ENCODE measurements at regions not wholly inside any gene's neighbourhood (a gene's known extent, or its start where the extent isn't known, plus 50 kb on each side); places are given as distances from the start of the nearest gene placed in this dataset.

DNA sequence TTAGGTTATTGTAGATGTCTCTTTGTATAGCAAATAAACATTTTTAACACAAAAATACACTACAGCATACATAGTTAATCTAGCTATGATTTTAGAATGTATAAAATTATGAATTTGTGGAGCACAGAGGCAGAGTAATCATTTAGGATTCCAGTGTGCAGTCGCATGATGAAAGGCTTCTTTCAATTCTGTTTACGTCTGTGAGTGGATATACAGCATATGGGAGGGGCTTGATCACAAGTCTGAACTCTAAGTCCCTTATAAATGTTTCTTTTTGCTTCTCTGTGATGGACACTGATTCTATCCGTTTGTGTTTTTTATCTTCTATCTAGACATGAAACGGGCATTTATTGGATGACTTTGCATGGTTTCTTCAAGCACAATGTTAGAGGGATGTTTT lies 1239.6 kb upstream of the AGA start:
- Histone ChIP-seq H3K4me2 (ENCODE audit: low read length, poor library complexity, severe bottlenecking) (no peak overlapping the region), H3K27me3 (ENCODE audit: control insufficient read depth in 1 of 2, insufficient read depth in 1 of 2, low read length in 2 of 2) (no peaks in the 10 kb centered on the region), H3K4me1 (ENCODE audit: control insufficient read depth, insufficient read depth, low read depth, low read length) (no peaks in the 10 kb centered on the region), H2BK5ac (ENCODE audit: low read depth, low read length, poor library complexity, severe bottlenecking) (no peak overlapping the region), H3K23ac (ENCODE audit: low read length in 2 of 2) (no peak overlapping the region), H3K14ac (ENCODE audit: low read length in 2 of 2) (no peak overlapping the region), H2AK5ac (ENCODE audit: low read length, severe bottlenecking) (no peak overlapping the region), H3K27ac (ENCODE audit: low read length, poor library complexity, severe bottlenecking) (no peak overlapping the region), H2BK15ac (ENCODE audit: low read depth, poor library complexity, severe bottlenecking) (no peak overlapping the region), H2AFZ (ENCODE audit: low read depth, low read length) (no peak overlapping the region), H3K4me3 (ENCODE audit: insufficient read depth in 1 of 2, low read depth in 1 of 2, low read length in 2 of 2) (no peak overlapping the region), H3K18ac (ENCODE audit: low read depth in 1 of 2, low read length in 2 of 2) (no peak overlapping the region), H2BK12ac (ENCODE audit: low read length in 2 of 2) (no peak overlapping the region), H4K91ac (ENCODE audit: low read length) (no peak overlapping the region), H3K9me3 (ENCODE audit: control insufficient read depth, low read length) (peaks cover 34% of the 10 kb centered on the region), H3K4ac (ENCODE audit: low read depth in 1 of 2, low read length in 2 of 2) (no peak overlapping the region), H2BK120ac (ENCODE audit: low read depth, low read length) (no peak overlapping the region), H3K9ac (ENCODE audit: low read length) (no peak overlapping the region), H3K79me1 (replicated peaks; ENCODE audit: low read length, poor library complexity, severe bottlenecking) (no peaks in the 10 kb centered on the region), H4K8ac (ENCODE audit: low read length) (no peak overlapping the region), H3K36me3 (ENCODE audit: control insufficient read depth in 1 of 2, insufficient read depth in 2 of 2, low read depth in 1 of 2, low read length in 2 of 2) (no peaks in the 10 kb centered on the region)
- DNase-seq: no peak
- 85% methylated on average over 4 of the region's 4 CpGs for WGBS

- Histone ChIP-seq H3K4me3 (ENCODE audit: insufficient read depth in 1 of 2, low read depth in 1 of 2, low read length in 2 of 2) (no peak overlapping the region), H3K4me2 (ENCODE audit: low read length, poor library complexity, severe bottlenecking) (no peak overlapping the region), H3K4me1 (ENCODE audit: control insufficient read depth, insufficient read depth, low read depth, low read length) (no peaks in the 10 kb centered on the region), H2BK12ac (ENCODE audit: low read length in 2 of 2) (no peak overlapping the region), H3K14ac (ENCODE audit: low read length in 2 of 2) (no peak overlapping the region), H3K23ac (ENCODE audit: low read length in 2 of 2) (no peak overlapping the region), H2BK5ac (ENCODE audit: low read depth, low read length, poor library complexity, severe bottlenecking) (no peak overlapping the region), H3K18ac (ENCODE audit: low read depth in 1 of 2, low read length in 2 of 2) (no peak overlapping the region), H3K9ac (ENCODE audit: low read length) (no peak overlapping the region), H2BK15ac (ENCODE audit: low read depth, poor library complexity, severe bottlenecking) (no peak overlapping the region), H4K8ac (ENCODE audit: low read length) (no peak overlapping the region), H2BK120ac (ENCODE audit: low read depth, low read length) (no peak overlapping the region), H3K27me3 (ENCODE audit: control insufficient read depth in 1 of 2, insufficient read depth in 1 of 2, low read length in 2 of 2) (no peaks in the 10 kb centered on the region), H3K36me3 (ENCODE audit: control insufficient read depth in 1 of 2, insufficient read depth in 2 of 2, low read depth in 1 of 2, low read length in 2 of 2) (no peaks in the 10 kb centered on the region), H4K91ac (ENCODE audit: low read length) (no peak overlapping the region), H3K79me1 (replicated peaks; ENCODE audit: low read length, poor library complexity, severe bottlenecking) (no peaks in the 10 kb centered on the region), H3K9me3 (ENCODE audit: control insufficient read depth, low read length) (peaks cover 14% of the 10 kb centered on the region), H3K4ac (ENCODE audit: low read depth in 1 of 2, low read length in 2 of 2) (no peak overlapping the region), H3K27ac (ENCODE audit: low read length, poor library complexity, severe bottlenecking) (no peak overlapping the region), H2AFZ (ENCODE audit: low read depth, low read length) (no peak overlapping the region), H2AK5ac (ENCODE audit: low read length, severe bottlenecking) (no peak overlapping the region)
- DNase-seq: no peak
Measured at GRCh38 chr4:178689926-178690325, 1247.7 kb upstream of the AGA start.

GRCh38 chr4:178693816-178694215 lies 1251.6 kb upstream of the AGA start:
- Histone ChIP-seq H3K27ac (ENCODE audit: low read length, poor library complexity, severe bottlenecking) (no peak overlapping the region), H3K79me1 (replicated peaks; ENCODE audit: low read length, poor library complexity, severe bottlenecking) (no peaks in the 10 kb centered on the region), H3K4me3 (ENCODE audit: insufficient read depth in 1 of 2, low read depth in 1 of 2, low read length in 2 of 2) (no peak overlapping the region), H2AK5ac (ENCODE audit: low read length, severe bottlenecking) (no peak overlapping the region), H3K36me3 (ENCODE audit: control insufficient read depth in 1 of 2, insufficient read depth in 2 of 2, low read depth in 1 of 2, low read length in 2 of 2) (no peaks in the 10 kb centered on the region), H4K91ac (ENCODE audit: low read length) (no peak overlapping the region), H3K14ac (ENCODE audit: low read length in 2 of 2) (no peak overlapping the region), H3K27me3 (ENCODE audit: control insufficient read depth in 1 of 2, insufficient read depth in 1 of 2, low read length in 2 of 2) (no peaks in the 10 kb centered on the region), H2BK120ac (ENCODE audit: low read depth, low read length) (no peak overlapping the region), H2AFZ (ENCODE audit: low read depth, low read length) (no peak overlapping the region), H3K18ac (ENCODE audit: low read depth in 1 of 2, low read length in 2 of 2) (no peak overlapping the region), H3K4me1 (ENCODE audit: control insufficient read depth, insufficient read depth, low read depth, low read length) (no peaks in the 10 kb centered on the region), H3K4ac (ENCODE audit: low read depth in 1 of 2, low read length in 2 of 2) (no peak overlapping the region), H3K23ac (ENCODE audit: low read length in 2 of 2) (no peak overlapping the region), H3K4me2 (ENCODE audit: low read length, poor library complexity, severe bottlenecking) (no peak overlapping the region), H4K8ac (ENCODE audit: low read length) (no peak overlapping the region), H2BK15ac (ENCODE audit: low read depth, poor library complexity, severe bottlenecking) (no peak overlapping the region), H3K9me3 (ENCODE audit: control insufficient read depth, low read length) (peaks cover 29% of the 10 kb centered on the region), H2BK5ac (ENCODE audit: low read depth, low read length, poor library complexity, severe bottlenecking) (no peak overlapping the region), H3K9ac (ENCODE audit: low read length) (no peak overlapping the region), H2BK12ac (ENCODE audit: low read length in 2 of 2) (no peak overlapping the region)
- no peak for DNase-seq
- WGBS: 100% methylated on average over 1 of the region's 1 CpG

DNA sequence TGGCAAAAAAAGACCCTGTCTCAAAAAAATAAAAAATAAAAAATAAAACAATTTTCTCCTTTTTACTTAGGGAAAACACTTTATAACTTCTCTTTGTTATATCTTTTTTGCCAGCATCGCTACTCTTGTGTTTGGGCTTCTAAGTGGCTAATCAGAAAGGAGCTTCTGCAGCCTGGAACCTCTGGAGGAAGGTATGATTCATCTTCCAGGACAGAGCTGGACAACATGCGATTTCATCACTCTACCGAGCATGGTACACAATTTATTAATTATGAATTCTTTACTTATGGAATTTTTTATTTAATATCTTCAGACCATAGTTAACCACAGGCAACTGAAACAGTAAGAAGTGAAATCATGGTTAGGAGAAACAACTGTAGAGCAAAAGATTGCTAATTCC lies 1254.3 kb upstream of the AGA start:
- Histone ChIP-seq H3K9me3 (ENCODE audit: control insufficient read depth, low read length) (peaks cover 39% of the 10 kb centered on the region), H3K27me3 (ENCODE audit: control insufficient read depth in 1 of 2, insufficient read depth in 1 of 2, low read length in 2 of 2) (no peaks in the 10 kb centered on the region), H2BK5ac (ENCODE audit: low read depth, low read length, poor library complexity, severe bottlenecking) (no peak overlapping the region), H3K9ac (ENCODE audit: low read length) (no peak overlapping the region), H2AK5ac (ENCODE audit: low read length, severe bottlenecking) (no peak overlapping the region), H3K18ac (ENCODE audit: low read depth in 1 of 2, low read length in 2 of 2) (no peak overlapping the region), H3K14ac (ENCODE audit: low read length in 2 of 2) (no peak overlapping the region), H2BK120ac (ENCODE audit: low read depth, low read length) (no peak overlapping the region), H3K4me1 (ENCODE audit: control insufficient read depth, insufficient read depth, low read depth, low read length) (no peaks in the 10 kb centered on the region), H3K23ac (ENCODE audit: low read length in 2 of 2) (no peak overlapping the region), H2AFZ (ENCODE audit: low read depth, low read length) (no peak overlapping the region), H4K91ac (ENCODE audit: low read length) (no peak overlapping the region), H3K4ac (ENCODE audit: low read depth in 1 of 2, low read length in 2 of 2) (no peak overlapping the region), H3K4me2 (ENCODE audit: low read length, poor library complexity, severe bottlenecking) (no peak overlapping the region), H2BK15ac (ENCODE audit: low read depth, poor library complexity, severe bottlenecking) (no peak overlapping the region), H3K4me3 (ENCODE audit: insufficient read depth in 1 of 2, low read depth in 1 of 2, low read length in 2 of 2) (no peak overlapping the region), H4K8ac (ENCODE audit: low read length) (no peak overlapping the region), H3K36me3 (ENCODE audit: control insufficient read depth in 1 of 2, insufficient read depth in 2 of 2, low read depth in 1 of 2, low read length in 2 of 2) (no peaks in the 10 kb centered on the region), H2BK12ac (ENCODE audit: low read length in 2 of 2) (no peak overlapping the region), H3K79me1 (replicated peaks; ENCODE audit: low read length, poor library complexity, severe bottlenecking) (no peaks in the 10 kb centered on the region), H3K27ac (ENCODE audit: low read length, poor library complexity, severe bottlenecking) (no peak overlapping the region)
- WGBS: 100% methylated on average over 1 of the region's 3 CpGs
- no peak for DNase-seq

Data from mesenchymal stem cell (in vitro differentiated cells and primary cell).